ENCODE measurements at regions not wholly inside any gene's neighbourhood (a gene's known extent, or its start where the extent isn't known, plus 50 kb on each side); places are given as distances from the start of the nearest gene placed in this dataset.
"Not testable (repeated sequence)": the region's sequence is repeated elsewhere in the genome, so short reads cannot be mapped to it uniquely, and the experiment has no call there.

GRCh38 chr1:191438979-191439378 lies 719.3 kb upstream of the RGS18 start:
- DNase-seq (ENCODE audit: low spot score, unreplicated experiment): no peak
- H3K4me1 Mint-ChIP-seq (ENCODE audit: low read depth): no peaks in the 10 kb centered on the region
- no peak for TF ChIP-seq CTCF (IDR thresholded peaks at IDR 0.05; ENCODE audit: unreplicated experiment)
- no peaks in the 10 kb centered on the region for H3K27me3 Mint-ChIP-seq
- peaks cover 37% of the 10 kb centered on the region for H3K9me3 Mint-ChIP-seq (ENCODE audit: low read depth)
- no peak overlapping the region for H3K27ac Mint-ChIP-seq
- H3K36me3 Mint-ChIP-seq (ENCODE audit: insufficient read depth): no peaks in the 10 kb centered on the region
- no peak overlapping the region for H3K4me3 Mint-ChIP-seq (ENCODE audit: low read depth)

- not testable (repeated sequence) for H3K36me3 Mint-ChIP-seq (ENCODE audit: insufficient read depth); H3K4me3 Mint-ChIP-seq (ENCODE audit: low read depth); H3K9me3 Mint-ChIP-seq (ENCODE audit: low read depth); H3K27ac Mint-ChIP-seq; DNase-seq (ENCODE audit: low spot score, unreplicated experiment); H3K27me3 Mint-ChIP-seq; H3K4me1 Mint-ChIP-seq (ENCODE audit: low read depth)
Observed at GRCh38 chr1:191448279-191448678, 710.0 kb upstream of the RGS18 start.

DNA sequence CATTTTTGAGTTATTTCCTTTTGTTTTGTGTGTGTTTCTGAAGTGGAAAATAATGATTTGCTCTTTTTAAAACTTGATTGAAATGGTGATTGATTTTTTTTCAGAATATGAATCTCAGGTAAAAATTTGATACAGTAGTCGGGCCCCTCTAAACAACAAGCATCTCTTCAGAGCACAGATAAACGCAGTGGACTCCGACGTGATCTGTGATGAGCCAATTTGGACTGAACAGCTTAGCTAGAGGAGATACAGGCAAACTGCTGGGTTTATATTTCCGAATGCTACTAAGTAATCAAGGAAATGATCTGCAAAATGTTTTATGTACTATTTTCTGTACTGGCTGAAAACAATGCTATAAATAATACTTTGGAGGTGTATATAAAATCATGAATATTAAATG lies 705.7 kb upstream of the RGS18 start:
- Mint-ChIP-seq H3K27me3 (no peaks in the 10 kb centered on the region), H3K4me1 (ENCODE audit: low read depth) (no peaks in the 10 kb centered on the region), H3K36me3 (ENCODE audit: insufficient read depth) (peaks cover 2% of the 10 kb centered on the region), H3K9me3 (ENCODE audit: low read depth) (peaks cover 3% of the 10 kb centered on the region), H3K27ac (no peak overlapping the region), H3K4me3 (ENCODE audit: low read depth) (no peak overlapping the region)
- TF ChIP-seq CTCF (IDR thresholded peaks at IDR 0.05; ENCODE audit: unreplicated experiment): no peak
- DNase-seq (ENCODE audit: low spot score, unreplicated experiment): no peak

GRCh38 chr1:191453487-191453886 lies 704.8 kb upstream of the RGS18 start:
- Mint-ChIP-seq H3K9me3 (ENCODE audit: low read depth) (peaks cover 3% of the 10 kb centered on the region), H3K4me3 (ENCODE audit: low read depth) (no peak overlapping the region), H3K36me3 (ENCODE audit: insufficient read depth) (peaks cover 2% of the 10 kb centered on the region), H3K27ac (no peak overlapping the region), H3K27me3 (no peaks in the 10 kb centered on the region), H3K4me1 (ENCODE audit: low read depth) (no peaks in the 10 kb centered on the region)
- DNase-seq (ENCODE audit: low spot score, unreplicated experiment): no peak
- TF ChIP-seq CTCF (IDR thresholded peaks at IDR 0.05; ENCODE audit: unreplicated experiment): no peak

DNA sequence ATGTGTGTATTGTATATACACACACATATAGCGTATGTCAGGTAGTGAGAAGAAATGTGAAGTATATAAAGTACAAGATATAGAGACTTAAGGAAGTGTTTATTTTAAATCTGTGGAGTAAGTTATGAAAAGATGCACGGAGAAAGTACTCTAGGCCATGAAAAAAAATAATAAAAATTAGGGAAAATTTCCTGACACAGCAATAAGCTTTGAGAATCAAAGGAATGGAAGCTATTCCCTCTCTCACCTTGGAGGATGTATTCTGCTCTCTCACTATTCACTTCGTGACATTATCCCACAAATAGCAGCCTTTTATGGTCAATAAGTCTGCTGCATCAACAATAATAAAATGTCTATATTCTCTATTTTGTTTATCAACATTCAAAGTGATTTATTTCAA lies 700.4 kb upstream of the RGS18 start:
- H3K4me1 Mint-ChIP-seq (ENCODE audit: low read depth): no peaks in the 10 kb centered on the region
- DNase-seq (ENCODE audit: low spot score, unreplicated experiment): no peak

More for the DNA sequence above, 700.4 kb upstream of the RGS18 start:
- TF ChIP-seq CTCF (IDR thresholded peaks at IDR 0.05; ENCODE audit: unreplicated experiment): no peak
- Mint-ChIP-seq H3K36me3 (ENCODE audit: insufficient read depth) (no peaks in the 10 kb centered on the region), H3K27ac (no peak overlapping the region), H3K4me3 (ENCODE audit: low read depth) (no peak overlapping the region), H3K9me3 (ENCODE audit: low read depth) (no peaks in the 10 kb centered on the region), H3K27me3 (no peaks in the 10 kb centered on the region)

Measured in progenitor cell of endocrine pancreas (in vitro differentiated cells).